WERI-Rb-1 (cell line): ENCODE measurements at regions not wholly inside any gene's neighbourhood (a gene's known extent, or its start where the extent isn't known, plus 50 kb on each side); places are given as distances from the start of the nearest gene placed in this dataset.

Experiments used
- DNase-seq: peaks from one replicate; pipeline ENCODE4 v3.0.0-alpha.2; 2020
- H3K27ac ChIP-seq: fragments of 250-450 bp; sonication (Bioruptor Pico); 2 replicates; pipeline ENCODE4 v1.5.1; 2020; ENCODE audit warnings: mild to moderate bottlenecking, moderate library complexity
- H3K27me3 ChIP-seq: fragments of 250-450 bp; sonication (Bioruptor Pico); 2 replicates; pipeline ENCODE4 v1.5.1; 2021; ENCODE audit warnings: mild to moderate bottlenecking, low read depth, moderate library complexity; ENCODE audit not compliant: insufficient read depth, severe bottlenecking
- H3K36me3 ChIP-seq: fragments of 250-450 bp; sonication (Bioruptor Pico); 2 replicates; pipeline ENCODE4 v1.5.1; 2020; ENCODE audit warnings: mild to moderate bottlenecking, moderate library complexity
- H3K4me3 ChIP-seq: 2 replicates; pipeline ENCODE4 v1.5.1; 2011; ENCODE audit warnings: low read depth, mild to moderate bottlenecking, control low read depth, low read length
- H3K9me3 ChIP-seq: fragments of 250-450 bp; sonication (Bioruptor Pico); 2 replicates; pipeline ENCODE4 v1.5.1; 2021; ENCODE audit warnings: mild to moderate bottlenecking, moderate library complexity; ENCODE audit not compliant: severe bottlenecking
- TF ChIP-seq, protein P1 (sequence below): IDR thresholded peaks from 2 replicates; pipeline ENCODE4 v1.5.1; 2011; ENCODE audit warnings: low read depth, mild to moderate bottlenecking, control low read depth, inconsistent platforms, low read length

DNA sequence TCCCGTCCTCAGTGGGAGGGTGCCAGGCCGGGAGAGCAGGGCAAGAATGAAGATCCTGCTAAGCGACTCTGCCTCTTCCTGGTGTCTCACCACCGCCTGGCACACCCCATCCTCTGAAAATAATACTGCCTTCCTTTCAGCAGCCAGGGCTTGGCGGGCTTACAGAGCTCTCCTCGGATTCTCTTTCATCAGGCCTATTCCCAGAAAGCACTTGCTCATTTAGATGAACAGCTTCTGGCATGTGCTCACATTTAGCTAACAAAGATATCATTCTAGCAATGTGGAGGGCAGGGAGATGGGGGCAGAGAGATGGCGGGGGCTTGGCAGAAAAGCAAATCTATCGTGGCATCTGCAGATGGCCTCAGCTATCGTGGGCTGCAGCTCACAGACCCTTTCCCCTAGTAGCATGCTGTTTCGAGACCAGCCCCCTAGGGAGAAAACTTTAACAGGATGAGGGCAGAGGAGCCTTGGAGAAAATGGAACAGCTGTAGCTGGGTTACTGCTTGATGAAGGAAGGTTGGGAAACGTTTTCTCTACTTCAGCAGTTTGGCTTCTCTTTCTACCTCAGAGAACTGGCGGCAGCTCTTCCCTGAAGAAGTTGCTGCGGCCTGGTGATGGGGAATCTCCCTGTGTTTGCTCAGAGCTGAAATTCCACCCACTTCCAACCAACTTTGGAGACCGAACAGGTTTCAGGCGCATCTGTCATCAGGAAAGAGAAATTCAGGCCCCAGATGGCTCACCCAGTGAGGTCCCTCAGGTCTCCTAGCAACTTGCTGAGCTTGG, 102.1 kb downstream of the TMEM174 start:
- no peaks in the 10 kb centered on the region for H3K9me3 ChIP-seq
- no peak overlapping the region; the same call in 1 of the 2 replicates for H3K27ac ChIP-seq
- H3K4me3 ChIP-seq = no peak overlapping the region

DNA sequence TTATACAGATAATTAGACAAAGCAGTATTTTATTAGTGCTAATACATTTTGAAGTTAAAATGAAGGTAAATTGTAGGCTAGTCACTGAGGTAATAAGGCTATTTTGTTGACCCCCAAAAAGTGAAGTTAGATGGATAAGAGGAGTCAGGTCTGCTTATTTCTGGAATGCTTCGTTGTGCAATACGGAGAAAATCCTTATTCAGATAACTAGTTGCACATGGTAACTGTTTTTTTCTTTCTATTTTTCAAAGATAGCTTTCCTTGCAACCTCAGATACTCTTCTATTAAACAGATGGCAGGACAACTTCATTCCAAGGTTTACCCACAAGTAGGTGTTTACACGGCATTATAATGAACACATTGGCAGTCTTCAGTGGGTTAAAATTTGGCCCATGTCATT, 101.1 kb downstream of the TMEM174 start:
- Histone ChIP-seq H3K9me3 (no peaks in the 10 kb centered on the region), H3K27ac (no peak overlapping the region), H3K36me3 (no peaks in the 10 kb centered on the region), H3K4me3 (no peak overlapping the region), H3K27me3 (no peaks in the 10 kb centered on the region)
- TF ChIP-seq, protein P1, sequence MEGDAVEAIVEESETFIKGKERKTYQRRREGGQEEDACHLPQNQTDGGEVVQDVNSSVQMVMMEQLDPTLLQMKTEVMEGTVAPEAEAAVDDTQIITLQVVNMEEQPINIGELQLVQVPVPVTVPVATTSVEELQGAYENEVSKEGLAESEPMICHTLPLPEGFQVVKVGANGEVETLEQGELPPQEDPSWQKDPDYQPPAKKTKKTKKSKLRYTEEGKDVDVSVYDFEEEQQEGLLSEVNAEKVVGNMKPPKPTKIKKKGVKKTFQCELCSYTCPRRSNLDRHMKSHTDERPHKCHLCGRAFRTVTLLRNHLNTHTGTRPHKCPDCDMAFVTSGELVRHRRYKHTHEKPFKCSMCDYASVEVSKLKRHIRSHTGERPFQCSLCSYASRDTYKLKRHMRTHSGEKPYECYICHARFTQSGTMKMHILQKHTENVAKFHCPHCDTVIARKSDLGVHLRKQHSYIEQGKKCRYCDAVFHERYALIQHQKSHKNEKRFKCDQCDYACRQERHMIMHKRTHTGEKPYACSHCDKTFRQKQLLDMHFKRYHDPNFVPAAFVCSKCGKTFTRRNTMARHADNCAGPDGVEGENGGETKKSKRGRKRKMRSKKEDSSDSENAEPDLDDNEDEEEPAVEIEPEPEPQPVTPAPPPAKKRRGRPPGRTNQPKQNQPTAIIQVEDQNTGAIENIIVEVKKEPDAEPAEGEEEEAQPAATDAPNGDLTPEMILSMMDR = no peak
- no peak for DNase-seq

More for the DNA sequence above, 102.1 kb downstream of the TMEM174 start:
- no peak for DNase-seq
- Histone ChIP-seq H3K27me3 (no peaks in the 10 kb centered on the region), H3K36me3 (no peaks in the 10 kb centered on the region)
- TF ChIP-seq, protein P1 = no peak

DNA sequence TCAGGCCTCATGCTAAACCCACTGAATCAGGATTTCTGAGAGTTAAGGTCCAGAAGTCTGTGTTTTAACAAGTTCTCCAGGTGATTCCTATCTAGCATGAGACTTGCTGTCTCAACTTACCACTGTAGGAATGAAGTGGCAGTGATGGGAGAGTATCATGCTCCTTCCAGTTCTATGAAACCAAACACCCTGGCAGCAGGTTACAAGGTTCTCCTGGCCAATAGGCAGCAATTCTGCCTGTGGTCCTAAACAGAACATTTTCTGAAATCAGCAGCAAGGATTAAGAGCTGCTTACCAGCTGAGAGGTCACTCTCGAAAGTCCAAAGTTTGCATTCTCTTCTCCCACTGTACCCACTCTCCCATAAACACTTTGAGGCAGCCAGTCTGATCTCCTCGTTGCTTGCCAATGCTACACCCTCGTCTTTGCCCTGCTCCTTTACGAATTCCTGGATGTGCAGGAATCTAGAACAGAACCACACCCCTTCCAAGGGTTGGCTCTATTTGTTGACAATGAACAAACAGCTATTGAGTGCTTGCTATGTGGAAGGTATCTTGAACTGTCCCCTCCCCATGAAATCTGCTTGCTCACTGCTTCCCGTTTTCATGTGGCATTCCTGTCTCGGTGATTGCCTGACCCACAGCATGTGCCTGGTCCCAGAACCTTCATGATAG, 100.5 kb downstream of the TMEM174 start:
- no peaks in the 10 kb centered on the region for H3K9me3 ChIP-seq
- TF ChIP-seq, protein P1 = no peak
- no peaks in the 10 kb centered on the region for H3K27me3 ChIP-seq
- no peak for DNase-seq
- no peak overlapping the region for H3K4me3 ChIP-seq
- H3K36me3 ChIP-seq = no peaks in the 10 kb centered on the region
- no peak overlapping the region for H3K27ac ChIP-seq

DNA sequence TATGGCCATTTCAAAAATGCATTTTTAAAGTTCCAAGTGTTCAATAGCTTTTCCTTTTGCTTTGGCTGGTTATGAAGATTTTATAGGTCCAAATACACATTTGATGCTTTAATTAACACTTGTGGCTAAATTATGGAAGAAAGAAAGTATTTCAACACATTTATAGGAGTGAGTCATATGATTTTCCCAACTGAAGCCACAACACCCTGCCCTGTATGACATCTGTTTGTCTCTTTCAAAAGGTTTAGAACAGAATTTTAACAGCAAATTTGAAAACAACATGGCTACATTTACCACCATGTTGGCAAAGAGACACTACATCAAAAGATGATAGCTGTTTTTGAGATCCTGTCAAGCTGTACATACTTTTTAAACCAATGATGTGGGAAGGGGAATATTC, 99.4 kb downstream of the TMEM174 start:
- TF ChIP-seq, protein P1 = no peak
- H3K27me3 ChIP-seq = no peaks in the 10 kb centered on the region
- H3K9me3 ChIP-seq = no peaks in the 10 kb centered on the region
- no peak overlapping the region for H3K27ac ChIP-seq
- no peak overlapping the region for H3K4me3 ChIP-seq
- H3K36me3 ChIP-seq = no peaks in the 10 kb centered on the region
- DNase-seq = no peak

DNA sequence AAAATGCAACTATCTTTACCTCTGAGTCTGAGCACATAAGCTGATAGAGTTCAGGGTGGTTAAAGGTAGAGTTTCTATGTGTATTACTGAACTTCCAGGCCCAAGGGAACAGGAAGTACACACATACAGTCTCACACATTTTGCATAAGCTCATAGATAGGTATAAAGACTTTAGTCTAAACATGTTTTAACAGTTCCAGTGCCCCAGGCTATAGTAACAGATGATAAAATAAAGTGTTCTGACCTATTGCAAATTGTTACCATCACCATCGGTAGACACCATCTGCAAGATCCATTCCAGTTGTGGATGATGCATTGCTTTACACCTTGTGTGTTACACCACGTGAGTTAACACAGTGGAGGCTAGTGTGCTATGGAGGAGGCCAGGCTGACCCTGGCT, 95.8 kb downstream of the TMEM174 start:
- no peak overlapping the region for H3K4me3 ChIP-seq
- H3K36me3 ChIP-seq = no peaks in the 10 kb centered on the region
- DNase-seq = no peak
- TF ChIP-seq, protein P1 = no peak
- no peaks in the 10 kb centered on the region for H3K27me3 ChIP-seq
- no peak overlapping the region for H3K27ac ChIP-seq
- no peaks in the 10 kb centered on the region for H3K9me3 ChIP-seq
